Pancreas (tissue), 10 donors: ENCODE measurements at regions not wholly inside any gene's neighbourhood (a gene's known extent, or its start where the extent isn't known, plus 50 kb on each side); places are given as distances from the start of the nearest gene placed in this dataset.

ENCODE experiments used
- ATAC-seq, 4 donors: fragments of 200-7000 bp; cut with Tn5 transposase; one replicate each; pipeline versions ENCODE4 v1.8.0 to v1.9.1; 2020; ENCODE audit warnings: mild to moderate bottlenecking in 4 of 4, moderate library complexity in 4 of 4
- DNase-seq, 6 donors: peaks; one replicate each; pipeline ENCODE4 v3.0.0-alpha.2; 2020
- FAIRE-seq: peaks from 2 replicates; lab custom pipeline; 2012; peaks lifted over from hg19 to GRCh38; lab: Jason Lieb, UNC
- H3K27ac ChIP-seq, 4 donors: fragments of 200-600 bp; sonication (generic); 1 replicate in 3 of 4; 2 replicates in 1 of 4; pipeline versions ENCODE4 v1.5.0 to v1.8.0; 2020
- H3K27me3 ChIP-seq, 4 donors: fragments of 200-600 bp; one replicate each; pipeline ENCODE4 v1.8.0; 2021
- H3K36me3 ChIP-seq, 3 donors: fragments of 200-600 bp; sonication (generic) in 1 of 3; one replicate each; pipeline versions ENCODE4 v1.5.0 to v1.8.0; 2020 to 2021
- H3K4me1 ChIP-seq, 3 donors: fragments of 200-600 bp; one replicate each; pipeline ENCODE4 v1.8.0; 2021
- H3K4me3 ChIP-seq, 4 donors: fragments of 200-600 bp; sonication (generic) in 2 of 4; one replicate each; pipeline versions ENCODE4 v1.5.0 to v1.8.0; 2020 to 2021
- H3K9me3 ChIP-seq, 4 donors: fragments of 200-600 bp; one replicate each; pipeline ENCODE4 v1.8.0; 2021
- CTCF ChIP-seq, 4 donors: fragments of 200-600 bp; sonication (generic) in 3 of 4; IDR thresholded peaks; one replicate each; pipeline versions ENCODE4 v1.5.0 to v1.8.0; 2021; ENCODE audit warnings: antibody characterized with exemption in 4 of 4
- WGBS, 2 donors: extraction: QIAGEN DNeasy Blood & Tissue Kit; methylation state at CpG; one replicate each; pipeline ENCODE4 v1.1.7; 2013; 5-methylcytosine and 5-hydroxymethylcytosine counted together
- intact Hi-C, 3 donors: fragments of 100-400 bp; cut with DNase I; formaldehyde crosslinking; loops; one replicate each; pipeline versions ENCODE4 v1.11.1 to v1.14.2; 2022
- donor health status: healthy with polysubstance abuse.
- donor health status: DM: no; HTN: no; CAD: no; lungs with moderate emphysema.
- donor health status: DM: no; HTN: no; CAD: no.
- donor health status: control.
- donor health status: control.
- donor health status: Bipolar disorder and iron deficiency.
- donor health status: DM: yes; HTN: yes; CAD: no.
- donor health status: DM: no; HTN: no; CAD: no.
- donor health status: DM: no; HTN: no; CAD: no.
- donor health status: DM: yes; HTN: yes; CAD: no.

DNA sequence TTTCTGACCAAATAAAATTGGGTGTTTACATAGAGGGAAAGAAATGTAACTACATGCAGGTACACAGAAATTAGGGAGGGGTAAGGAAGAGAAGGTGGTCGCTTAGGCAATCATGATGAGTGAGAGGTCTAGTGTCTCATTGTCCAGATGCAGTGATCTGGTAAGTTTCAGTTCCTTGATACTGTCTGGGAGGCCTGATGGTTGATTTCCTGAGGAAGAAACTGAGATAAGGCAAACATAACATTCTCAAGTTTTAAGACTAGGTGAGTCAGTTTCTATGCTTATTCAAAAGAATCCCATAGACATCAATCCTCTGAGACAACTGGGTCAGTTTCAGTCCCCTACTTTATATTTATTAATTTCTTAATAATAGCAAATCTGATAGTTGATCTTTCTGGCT lies 843.3 kb upstream of the CDH10 start:
- Histone ChIP-seq H3K36me3 (no peaks in the 10 kb centered on the region), H3K27me3 (no peaks in the 10 kb centered on the region), H3K4me1 (no peaks in the 10 kb centered on the region), H3K9me3 (no peaks in the 10 kb centered on the region), H3K4me3 (no peak overlapping the region), H3K27ac (no peak overlapping the region)
- DNase-seq (no peak), ATAC-seq (no peak), FAIRE-seq (no peak)
- intact Hi-C loops = no loop called here
- 47 to 91% methylated on average over 1 of the region's 1 CpG for WGBS, 2 donors
- no peak for TF ChIP-seq CTCF (IDR thresholded peaks at IDR 0.05)

DNA sequence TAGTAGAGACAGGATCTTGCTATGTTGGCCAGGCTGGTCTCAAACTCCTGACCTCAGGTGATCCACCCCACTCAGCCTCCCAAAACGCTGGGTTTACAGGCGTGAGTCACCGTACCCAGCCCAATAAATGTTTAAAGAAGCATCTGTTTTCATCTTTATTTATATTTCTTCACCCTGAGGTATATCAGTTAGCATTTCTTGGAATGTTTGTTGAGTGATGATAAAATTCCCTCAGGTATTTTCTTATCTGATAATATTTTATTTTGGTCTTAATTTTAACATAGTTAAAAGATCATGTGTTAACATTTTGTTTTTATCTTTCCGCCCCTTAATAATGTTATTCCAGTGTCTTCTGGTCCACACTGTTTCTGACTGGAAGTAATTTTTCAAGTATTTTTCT lies 839.6 kb upstream of the CDH10 start:
- no peaks in the 10 kb centered on the region for H3K36me3 ChIP-seq
- no peak for FAIRE-seq
- H3K9me3 ChIP-seq = no peaks in the 10 kb centered on the region
- no peak for TF ChIP-seq CTCF (IDR thresholded peaks at IDR 0.05)
- intact Hi-C loops = no loop called here
- ATAC-seq = no peak
- no peak overlapping the region for H3K27ac ChIP-seq
- DNase-seq = no peak
- 67 to 69% methylated on average over 4 of the region's 4 CpGs for WGBS, 2 donors
- H3K27me3 ChIP-seq = no peaks in the 10 kb centered on the region
- H3K4me3 ChIP-seq = no peak overlapping the region
- no peaks in the 10 kb centered on the region for H3K4me1 ChIP-seq

DNA sequence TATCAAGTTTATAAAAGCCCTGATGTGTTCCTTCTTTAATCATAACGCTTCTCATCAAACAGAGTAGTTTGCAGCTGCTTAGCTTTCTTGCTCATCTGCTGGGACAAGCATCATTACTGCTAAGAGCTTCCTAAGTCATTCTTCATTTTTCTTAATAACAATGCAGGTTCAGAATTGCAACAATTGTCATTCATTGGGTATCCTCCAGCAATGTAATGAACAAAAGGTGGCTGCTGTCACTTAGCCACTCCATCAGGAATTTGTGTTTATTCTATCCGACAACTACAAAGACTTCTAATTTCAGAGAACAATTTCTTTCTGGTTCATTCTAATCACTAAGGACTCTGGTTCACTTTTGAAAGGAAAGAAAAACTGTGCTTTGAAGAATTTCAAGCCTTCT lies 836.7 kb upstream of the CDH10 start:
- no peak for DNase-seq
- intact Hi-C loops = no loop called here
- TF ChIP-seq CTCF (IDR thresholded peaks at IDR 0.05) = no peak

DNA sequence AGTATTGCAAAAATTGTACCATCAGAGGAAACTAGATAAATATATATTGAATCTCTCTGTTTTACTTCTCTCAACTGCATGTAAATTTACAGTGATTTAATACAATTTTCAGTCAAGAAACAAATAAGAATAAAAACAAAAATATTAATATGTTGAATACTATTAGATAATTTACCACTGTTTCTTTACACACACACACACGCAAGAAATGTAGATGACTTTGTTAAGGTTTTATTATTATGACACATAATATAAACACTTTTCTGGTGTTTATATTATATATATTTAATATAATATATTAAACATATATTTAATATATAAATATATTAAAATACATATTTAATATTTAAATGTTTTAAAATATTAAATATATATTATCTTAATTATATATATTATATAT lies 814.3 kb upstream of the CDH10 start:
- TF ChIP-seq CTCF (IDR thresholded peaks at IDR 0.05) = no peak
- no peak overlapping the region for H3K27ac ChIP-seq
- FAIRE-seq (no peak), ATAC-seq (no peak), DNase-seq (no peak)
- no peaks in the 10 kb centered on the region for H3K27me3 ChIP-seq
- no peak overlapping the region for H3K4me3 ChIP-seq
- 89 to 93% methylated on average over 1 of the region's 1 CpG for WGBS, 2 donors
- H3K9me3 ChIP-seq = no peaks in the 10 kb centered on the region
- intact Hi-C loops = no loop called here
- no peaks in the 10 kb centered on the region for H3K4me1 ChIP-seq
- H3K36me3 ChIP-seq = no peaks in the 10 kb centered on the region

More for the DNA sequence above, 836.7 kb upstream of the CDH10 start:
- H3K36me3 ChIP-seq = no peaks in the 10 kb centered on the region
- H3K27me3 ChIP-seq = no peaks in the 10 kb centered on the region
- H3K27ac ChIP-seq = no peak overlapping the region
- WGBS, 2 donors = 31% methylated on average over 2 of the region's 2 CpGs
- ATAC-seq (no peak), FAIRE-seq (no peak)
- H3K9me3 ChIP-seq = no peaks in the 10 kb centered on the region
- H3K4me1 ChIP-seq = no peaks in the 10 kb centered on the region
- H3K4me3 ChIP-seq = no peak overlapping the region

- ATAC-seq = no peak
- intact Hi-C loops = no loop called here
- Histone ChIP-seq H3K36me3 (no peaks in the 10 kb centered on the region), H3K4me3 (no peak overlapping the region), H3K4me1 (no peaks in the 10 kb centered on the region), H3K27ac (no peak overlapping the region), H3K27me3 (no peaks in the 10 kb centered on the region), H3K9me3 (no peaks in the 10 kb centered on the region)
- no peak for TF ChIP-seq CTCF (IDR thresholded peaks at IDR 0.05)
- no peak for FAIRE-seq
- no peak for DNase-seq
- WGBS, 2 donors = 62 to 71% methylated on average over 2 of the region's 2 CpGs
Observed at GRCh38 chr5:25458628-25459027, 813.9 kb upstream of the CDH10 start.
